SK-N-SH treated with all-trans-retinoic acid at 6 μM for 48 hours (cell line): ENCODE measurements at regions not wholly inside any gene's neighbourhood (a gene's known extent, or its start where the extent isn't known, plus 50 kb on each side); places are given as distances from the start of the nearest gene placed in this dataset.

Source experiments
- ATAC-seq: fragments of 200-7000 bp; cut with Tn5 transposase; 3 replicates; pipeline ENCODE4 v1.9.1; 2020; ENCODE audit warnings: mild to moderate bottlenecking, moderate library complexity
- BACH2 ChIP-seq: fragments of 250-450 bp; sonication (Bioruptor Pico); IDR thresholded peaks from 2 replicates; pipeline ENCODE4 v1.9.0; 2021; ENCODE audit warnings: mild to moderate bottlenecking, borderline replicate concordance
- CSDC2 ChIP-seq: fragments of 250-450 bp; sonication (Bioruptor Pico); IDR thresholded peaks from 2 replicates; pipeline ENCODE4 v1.5.0; 2020; ENCODE audit warnings: mild to moderate bottlenecking, moderate library complexity
- CSRNP3 ChIP-seq: fragments of 250-450 bp; sonication (Bioruptor Pico); IDR thresholded peaks from 2 replicates; pipeline ENCODE4 v1.5.1; 2021; ENCODE audit warnings: mild to moderate bottlenecking, moderate library complexity
- ESRRG ChIP-seq: fragments of 250-450 bp; sonication (Bioruptor Pico); IDR thresholded peaks from 2 replicates; pipeline ENCODE4 v1.6.1; 2021; ENCODE audit warnings: mild to moderate bottlenecking
- GLIS3 ChIP-seq: fragments of 250-450 bp; sonication (Bioruptor Pico); IDR thresholded peaks from 2 replicates; pipeline ENCODE4 v1.5.0; 2020; ENCODE audit warnings: mild to moderate bottlenecking, moderate library complexity
- ISL1 ChIP-seq: fragments of 250-450 bp; sonication (Bioruptor Pico); IDR thresholded peaks from 2 replicates; pipeline ENCODE4 v2.1.2; 2022; ENCODE audit warnings: mild to moderate bottlenecking, moderate library complexity
- OSR1 ChIP-seq: fragments of 250-450 bp; sonication (Bioruptor Pico); IDR thresholded peaks from 2 replicates; pipeline ENCODE4 v1.8.0; 2022; ENCODE audit warnings: moderate library complexity, mild to moderate bottlenecking, inconsistent platforms
- POU6F1 ChIP-seq: fragments of 250-450 bp; sonication (Bioruptor Pico); IDR thresholded peaks from 2 replicates; pipeline ENCODE4 v1.8.0; 2021; ENCODE audit warnings: low read depth, mild to moderate bottlenecking, moderate library complexity, borderline replicate concordance
- PPARA ChIP-seq: fragments of 250-450 bp; sonication (Bioruptor Pico); IDR thresholded peaks from 2 replicates; pipeline ENCODE4 v1.5.0; 2020; ENCODE audit warnings: mild to moderate bottlenecking, borderline replicate concordance
- RARB ChIP-seq: fragments of 250-450 bp; sonication (Bioruptor Pico); IDR thresholded peaks from 2 replicates; pipeline ENCODE4 v1.8.0; 2021; ENCODE audit warnings: mild to moderate bottlenecking, moderate library complexity
- SNAI2 ChIP-seq: fragments of 250-450 bp; sonication (Bioruptor Pico); IDR thresholded peaks from 2 replicates; pipeline ENCODE4 v1.5.0; 2020; ENCODE audit warnings: mild to moderate bottlenecking, moderate library complexity
- TCF4 ChIP-seq: fragments of 250-450 bp; sonication (Bioruptor Pico); IDR thresholded peaks from 2 replicates; pipeline ENCODE4 v1.8.0; 2021; ENCODE audit warnings: mild to moderate bottlenecking, moderate library complexity, borderline replicate concordance
- TOX ChIP-seq: fragments of 250-450 bp; sonication (Bioruptor Pico); IDR thresholded peaks from 2 replicates; pipeline ENCODE4 v1.8.0; 2021; ENCODE audit warnings: mild to moderate bottlenecking, moderate library complexity, borderline replicate concordance
- ZC3H10 ChIP-seq: fragments of 250-450 bp; sonication (Bioruptor Pico); IDR thresholded peaks from 2 replicates; pipeline ENCODE4 v1.5.1; 2021; ENCODE audit warnings: mild to moderate bottlenecking, moderate library complexity
- ZFP3 ChIP-seq: fragments of 250-450 bp; sonication (Bioruptor Pico); IDR thresholded peaks from 2 replicates; pipeline ENCODE4 v1.5.0; 2020; ENCODE audit warnings: mild to moderate bottlenecking, moderate library complexity
- ZFP30 ChIP-seq: fragments of 450-650 bp; formaldehyde crosslinking; IDR thresholded peaks from 2 replicates; pipeline ENCODE4 v1.5.0; 2022; ENCODE audit warnings: mild to moderate bottlenecking, moderate library complexity
- ZNF565 ChIP-seq: fragments of 450-650 bp; formaldehyde crosslinking; conservative IDR thresholded peaks from 2 replicates; pipeline ENCODE4 v1.5.0; 2020; ENCODE audit warnings: low read depth, mild to moderate bottlenecking, moderate library complexity
- ZNF70 ChIP-seq: fragments of 450-650 bp; formaldehyde crosslinking; IDR thresholded peaks from 2 replicates; pipeline ENCODE4 v1.5.0; 2020; ENCODE audit warnings: mild to moderate bottlenecking, moderate library complexity
- ZNF8 ChIP-seq: fragments of 450-650 bp; formaldehyde crosslinking; IDR thresholded peaks from 2 replicates; pipeline ENCODE4 v1.5.0; 2020; ENCODE audit warnings: mild to moderate bottlenecking, moderate library complexity
- TF ChIP-seq, protein P1 (sequence below): fragments of 250-450 bp; sonication (Bioruptor Pico); IDR thresholded peaks from 2 replicates; pipeline ENCODE4 v1.8.0; 2020; ENCODE audit warnings: mild to moderate bottlenecking, moderate library complexity, borderline replicate concordance
- TF ChIP-seq, protein P2 (sequence below): fragments of 250-450 bp; sonication (Bioruptor Pico); IDR thresholded peaks from 2 replicates; pipeline ENCODE4 v1.5.0; 2020; ENCODE audit warnings: mild to moderate bottlenecking, moderate library complexity
- TF ChIP-seq, protein P3 (sequence below): fragments of 250-450 bp; sonication (Bioruptor Pico); IDR thresholded peaks from 2 replicates; pipeline ENCODE4 v1.5.1; 2020; ENCODE audit warnings: low read depth, mild to moderate bottlenecking, moderate library complexity

DNA sequence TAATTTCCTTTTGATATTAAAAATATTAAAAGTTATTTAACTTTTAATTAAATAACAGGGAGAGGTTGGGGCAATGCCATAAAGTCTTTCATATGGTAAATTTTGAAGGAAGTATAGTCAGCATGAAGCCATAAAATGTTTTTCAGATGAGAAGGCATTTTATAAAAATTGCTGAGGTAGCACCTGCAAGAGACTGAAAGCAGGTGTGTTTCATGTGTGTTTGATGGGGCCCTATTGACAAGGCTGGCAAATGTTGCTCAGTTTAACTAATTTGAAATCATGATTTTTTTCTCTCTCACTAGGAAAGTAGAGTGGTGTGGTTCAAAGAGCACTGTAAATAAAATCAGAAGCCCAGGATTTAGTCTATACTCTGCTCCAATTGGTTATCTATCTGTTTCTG lies 805.8 kb upstream of the C9orf72 start:
- ATAC-seq = no peak

GRCh38 chr9:28389411-28389810 lies 816.1 kb upstream of the C9orf72 start:
- no peak for ATAC-seq
- TF ChIP-seq RARB (CRISPR knock-in tag) (no peak), TOX (CRISPR knock-in tag) (no peak), OSR1 (CRISPR knock-in tag) (no peak), ZNF70 (no peak), TCF4 (CRISPR knock-in tag) (no peak), ZFP30 (no peak), ZNF8 (CRISPR knock-in tag) (no peak), SNAI2 (no peak), CSRNP3 (CRISPR knock-in tag) (no peak), PPARA (no peak)
- TF ChIP-seq, protein P1, sequence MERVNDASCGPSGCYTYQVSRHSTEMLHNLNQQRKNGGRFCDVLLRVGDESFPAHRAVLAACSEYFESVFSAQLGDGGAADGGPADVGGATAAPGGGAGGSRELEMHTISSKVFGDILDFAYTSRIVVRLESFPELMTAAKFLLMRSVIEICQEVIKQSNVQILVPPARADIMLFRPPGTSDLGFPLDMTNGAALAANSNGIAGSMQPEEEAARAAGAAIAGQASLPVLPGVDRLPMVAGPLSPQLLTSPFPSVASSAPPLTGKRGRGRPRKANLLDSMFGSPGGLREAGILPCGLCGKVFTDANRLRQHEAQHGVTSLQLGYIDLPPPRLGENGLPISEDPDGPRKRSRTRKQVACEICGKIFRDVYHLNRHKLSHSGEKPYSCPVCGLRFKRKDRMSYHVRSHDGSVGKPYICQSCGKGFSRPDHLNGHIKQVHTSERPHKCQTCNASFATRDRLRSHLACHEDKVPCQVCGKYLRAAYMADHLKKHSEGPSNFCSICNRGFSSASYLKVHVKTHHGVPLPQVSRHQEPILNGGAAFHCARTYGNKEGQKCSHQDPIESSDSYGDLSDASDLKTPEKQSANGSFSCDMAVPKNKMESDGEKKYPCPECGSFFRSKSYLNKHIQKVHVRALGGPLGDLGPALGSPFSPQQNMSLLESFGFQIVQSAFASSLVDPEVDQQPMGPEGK (CRISPR knock-in tag) = no peak
- TF ChIP-seq, protein P2, sequence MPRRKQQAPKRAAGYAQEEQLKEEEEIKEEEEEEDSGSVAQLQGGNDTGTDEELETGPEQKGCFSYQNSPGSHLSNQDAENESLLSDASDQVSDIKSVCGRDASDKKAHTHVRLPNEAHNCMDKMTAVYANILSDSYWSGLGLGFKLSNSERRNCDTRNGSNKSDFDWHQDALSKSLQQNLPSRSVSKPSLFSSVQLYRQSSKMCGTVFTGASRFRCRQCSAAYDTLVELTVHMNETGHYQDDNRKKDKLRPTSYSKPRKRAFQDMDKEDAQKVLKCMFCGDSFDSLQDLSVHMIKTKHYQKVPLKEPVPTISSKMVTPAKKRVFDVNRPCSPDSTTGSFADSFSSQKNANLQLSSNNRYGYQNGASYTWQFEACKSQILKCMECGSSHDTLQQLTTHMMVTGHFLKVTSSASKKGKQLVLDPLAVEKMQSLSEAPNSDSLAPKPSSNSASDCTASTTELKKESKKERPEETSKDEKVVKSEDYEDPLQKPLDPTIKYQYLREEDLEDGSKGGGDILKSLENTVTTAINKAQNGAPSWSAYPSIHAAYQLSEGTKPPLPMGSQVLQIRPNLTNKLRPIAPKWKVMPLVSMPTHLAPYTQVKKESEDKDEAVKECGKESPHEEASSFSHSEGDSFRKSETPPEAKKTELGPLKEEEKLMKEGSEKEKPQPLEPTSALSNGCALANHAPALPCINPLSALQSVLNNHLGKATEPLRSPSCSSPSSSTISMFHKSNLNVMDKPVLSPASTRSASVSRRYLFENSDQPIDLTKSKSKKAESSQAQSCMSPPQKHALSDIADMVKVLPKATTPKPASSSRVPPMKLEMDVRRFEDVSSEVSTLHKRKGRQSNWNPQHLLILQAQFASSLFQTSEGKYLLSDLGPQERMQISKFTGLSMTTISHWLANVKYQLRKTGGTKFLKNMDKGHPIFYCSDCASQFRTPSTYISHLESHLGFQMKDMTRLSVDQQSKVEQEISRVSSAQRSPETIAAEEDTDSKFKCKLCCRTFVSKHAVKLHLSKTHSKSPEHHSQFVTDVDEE (CRISPR knock-in tag) = no peak

More for the DNA sequence above, 805.8 kb upstream of the C9orf72 start:
- TF ChIP-seq ESRRG (CRISPR knock-in tag) (no peak), ZFP30 (no peak), ZFP3 (CRISPR knock-in tag) (no peak), ZC3H10 (no peak), TCF4 (CRISPR knock-in tag) (no peak), RARB (CRISPR knock-in tag) (no peak), ZNF565 (CRISPR knock-in tag) (no peak), ZNF8 (CRISPR knock-in tag) (no peak), ZNF70 (no peak), GLIS3 (no peak), BACH2 (no peak), ISL1 (CRISPR knock-in tag) (no peak), CSRNP3 (CRISPR knock-in tag) (no peak), POU6F1 (CRISPR knock-in tag) (no peak), CSDC2 (no peak), OSR1 (CRISPR knock-in tag) (no peak)
- TF ChIP-seq, protein P2 (CRISPR knock-in tag) = no peak
- TF ChIP-seq, protein P3, sequence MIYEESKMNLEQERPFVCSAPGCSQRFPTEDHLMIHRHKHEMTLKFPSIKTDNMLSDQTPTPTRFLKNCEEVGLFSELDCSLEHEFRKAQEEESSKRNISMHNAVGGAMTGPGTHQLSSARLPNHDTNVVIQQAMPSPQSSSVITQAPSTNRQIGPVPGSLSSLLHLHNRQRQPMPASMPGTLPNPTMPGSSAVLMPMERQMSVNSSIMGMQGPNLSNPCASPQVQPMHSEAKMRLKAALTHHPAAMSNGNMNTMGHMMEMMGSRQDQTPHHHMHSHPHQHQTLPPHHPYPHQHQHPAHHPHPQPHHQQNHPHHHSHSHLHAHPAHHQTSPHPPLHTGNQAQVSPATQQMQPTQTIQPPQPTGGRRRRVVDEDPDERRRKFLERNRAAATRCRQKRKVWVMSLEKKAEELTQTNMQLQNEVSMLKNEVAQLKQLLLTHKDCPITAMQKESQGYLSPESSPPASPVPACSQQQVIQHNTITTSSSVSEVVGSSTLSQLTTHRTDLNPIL = no peak
